Nucleus accumbens (tissue), 56 donors: ENCODE measurements at regions not wholly inside any gene's neighbourhood (a gene's known extent, or its start where the extent isn't known, plus 50 kb on each side); places are given as distances from the start of the nearest gene placed in this dataset.
"Not testable (repeated sequence)": the region's sequence is repeated elsewhere in the genome, so short reads cannot be mapped to it uniquely, and the experiment has no call there.

Experiments
- DNase-seq, 56 donors: peaks; one replicate each; lab custom pipeline; 2025; lab: John Stamatoyannopoulos, UW

DNA sequence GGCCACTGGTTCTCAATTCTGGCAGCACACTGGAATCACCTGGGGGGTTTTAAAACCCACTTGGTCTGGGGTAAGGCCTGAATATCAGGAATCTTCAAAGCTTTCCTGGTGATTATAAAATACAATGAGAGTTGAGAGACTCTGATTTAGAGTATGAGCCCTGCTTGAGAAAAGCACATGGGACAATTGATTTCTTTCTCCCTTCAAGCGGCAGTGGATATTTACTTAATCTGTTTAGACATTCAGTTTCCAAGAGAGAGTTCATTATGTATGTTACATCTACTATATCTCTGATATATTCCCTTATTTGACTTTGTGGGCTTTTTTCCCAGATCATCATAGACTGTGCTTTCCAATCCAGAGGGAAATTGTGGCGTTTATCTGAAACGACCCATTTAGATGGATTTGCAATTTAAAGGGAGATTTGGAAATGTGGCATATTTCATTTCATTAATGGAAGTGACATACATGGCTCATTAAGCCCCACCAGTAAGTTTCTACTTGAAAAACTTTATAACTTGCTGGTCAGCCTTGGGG is 171.2 kb upstream of the PFN2 start:
- DNase-seq = no peak

DNA sequence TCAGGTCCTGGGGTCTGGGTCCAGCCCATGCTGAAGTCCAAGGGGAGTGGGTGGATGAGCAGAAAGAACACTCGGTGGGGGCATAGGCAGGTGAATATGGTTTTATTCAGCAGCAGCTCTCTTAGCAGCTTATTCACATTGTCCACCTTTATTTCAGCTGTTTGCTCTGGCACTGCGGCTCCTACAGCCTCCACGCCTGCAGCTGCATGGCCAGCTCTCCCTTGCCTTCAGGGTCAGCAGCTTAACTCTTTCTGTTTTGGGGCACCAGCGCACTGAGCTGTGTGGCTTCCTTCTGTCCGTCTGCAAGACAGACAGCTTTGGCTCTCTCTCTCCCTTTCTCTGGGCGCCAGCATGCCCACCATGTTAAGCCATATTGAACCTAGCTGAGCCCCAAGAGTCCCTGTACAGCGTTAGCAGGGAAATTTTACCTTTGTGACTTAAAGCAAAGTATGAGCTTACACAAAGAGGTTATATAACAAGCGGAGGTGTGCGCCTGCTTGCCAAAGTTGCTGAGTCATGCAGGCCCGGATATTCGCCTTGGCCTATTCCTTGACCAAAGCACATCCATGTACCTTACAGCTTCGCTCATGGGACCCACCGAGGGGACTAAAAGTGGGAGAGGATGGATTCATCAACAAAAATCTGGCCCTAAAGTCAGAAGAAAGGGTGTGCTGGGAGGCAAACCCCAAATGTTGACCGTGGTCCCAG is 170.1 kb upstream of the PFN2 start:
- no peak for DNase-seq

DNA sequence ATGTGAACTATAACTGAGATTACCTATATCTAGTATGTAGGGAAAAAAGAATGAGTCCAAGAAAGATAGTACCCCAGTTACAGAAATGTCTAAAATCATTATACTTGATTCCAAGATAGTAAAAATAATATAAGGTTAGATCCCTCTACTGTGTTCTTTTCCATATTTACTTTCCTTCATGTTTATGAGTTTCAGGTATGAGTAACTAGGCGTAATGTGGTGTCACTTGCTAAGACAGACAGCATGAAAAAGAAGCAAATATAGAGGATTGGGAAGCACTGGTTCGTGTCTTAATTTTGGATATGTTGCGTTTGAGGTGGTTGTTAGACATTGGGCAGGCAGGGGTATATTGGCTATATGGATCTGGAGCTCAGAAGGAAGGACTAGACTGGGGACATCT is 168.1 kb upstream of the PFN2 start:
- DNase-seq = no peak

DNA sequence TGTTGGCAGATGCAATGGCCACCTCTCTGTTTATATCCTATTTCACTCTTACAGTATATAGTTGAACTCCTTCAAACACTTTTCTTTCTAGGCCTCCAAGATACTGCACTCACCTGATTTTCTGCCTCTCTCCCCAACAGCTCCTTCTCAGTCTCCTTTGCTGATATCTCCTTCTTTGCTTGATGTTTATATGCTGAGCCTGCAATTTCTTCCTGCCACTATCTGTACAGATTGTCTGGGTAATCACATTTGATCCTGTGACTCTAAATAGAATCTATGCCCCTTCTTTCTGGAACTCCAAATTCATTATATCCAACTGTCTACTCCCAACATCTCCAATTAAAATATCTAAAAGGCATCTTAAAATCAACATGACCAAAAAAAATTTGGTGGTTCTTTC is 165.5 kb upstream of the PFN2 start:
- no peak for DNase-seq

DNA sequence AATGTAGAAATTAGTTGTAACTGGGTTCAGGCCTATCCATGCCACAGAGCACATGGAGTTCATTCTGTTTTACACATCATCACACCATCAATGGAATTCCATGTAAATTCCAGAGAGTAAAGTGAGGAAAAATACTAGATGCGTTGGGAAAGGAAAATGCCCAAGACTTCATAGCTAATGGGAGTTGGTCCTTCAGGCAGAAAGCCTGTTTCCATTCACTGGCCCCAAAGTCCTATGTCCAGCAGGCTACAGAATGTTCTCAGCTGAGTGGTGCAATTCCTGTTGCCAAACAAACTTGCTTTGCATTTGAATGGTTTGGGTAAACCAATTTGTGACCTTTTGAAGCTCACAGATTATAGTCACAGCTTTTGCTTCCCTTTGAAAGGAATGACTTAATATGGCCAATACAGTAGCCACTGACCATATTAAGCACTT is 164.6 kb upstream of the PFN2 start:
- peak in 5 of 56 donors; percentile 1 to 10 (median 10) for DNase-seq

DNA sequence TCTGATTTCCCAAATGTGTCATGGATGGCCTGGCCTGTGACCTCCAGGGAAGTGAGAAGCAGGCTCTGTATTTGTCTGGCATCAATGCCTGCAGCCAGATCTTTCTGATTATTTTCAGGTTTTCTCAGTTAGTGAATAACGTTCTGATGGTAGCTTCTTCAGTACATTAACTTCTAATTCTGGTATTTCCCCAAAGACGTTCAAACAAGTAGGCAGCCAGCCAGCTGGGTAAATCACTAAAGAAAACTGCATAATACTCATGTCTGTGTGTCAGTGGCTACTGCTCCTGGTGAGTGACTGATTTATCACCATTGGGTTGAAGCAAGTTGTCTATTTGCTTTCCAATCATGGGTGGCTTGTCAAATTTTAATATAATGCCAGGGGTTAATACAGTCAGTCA is 162.6 kb upstream of the PFN2 start:
- DNase-seq = no peak

DNA sequence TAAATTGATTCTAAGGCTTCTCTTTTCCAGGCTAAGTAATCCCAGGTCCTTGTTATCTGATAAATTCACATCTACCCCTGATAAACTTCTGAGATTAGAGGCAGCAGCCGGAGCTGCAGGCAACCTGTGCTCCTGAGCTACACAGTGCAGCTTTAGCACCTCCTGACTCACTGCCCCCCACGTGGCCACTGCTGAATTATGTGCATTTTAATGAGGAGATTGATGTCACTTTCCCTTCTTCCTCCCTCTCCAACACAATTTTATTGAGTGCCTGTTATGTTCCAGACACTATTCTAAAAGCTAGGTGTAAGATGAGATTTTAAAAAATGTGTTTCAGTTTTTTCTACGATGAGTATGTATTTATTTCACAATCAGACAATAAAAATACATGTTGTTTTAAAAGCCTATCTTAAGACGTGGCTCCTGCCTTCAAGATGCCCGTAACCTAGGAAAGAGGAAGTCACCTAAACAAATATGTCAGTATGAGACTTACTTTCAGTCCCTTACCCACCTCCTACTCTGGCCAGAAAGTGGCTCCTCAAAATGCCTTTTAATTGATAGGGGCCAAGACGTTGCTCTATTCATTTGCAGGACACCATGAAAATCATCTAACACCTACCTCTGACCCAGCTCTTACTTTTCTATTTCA is 161.5 kb upstream of the PFN2 start:
- DNase-seq = no peak

DNA sequence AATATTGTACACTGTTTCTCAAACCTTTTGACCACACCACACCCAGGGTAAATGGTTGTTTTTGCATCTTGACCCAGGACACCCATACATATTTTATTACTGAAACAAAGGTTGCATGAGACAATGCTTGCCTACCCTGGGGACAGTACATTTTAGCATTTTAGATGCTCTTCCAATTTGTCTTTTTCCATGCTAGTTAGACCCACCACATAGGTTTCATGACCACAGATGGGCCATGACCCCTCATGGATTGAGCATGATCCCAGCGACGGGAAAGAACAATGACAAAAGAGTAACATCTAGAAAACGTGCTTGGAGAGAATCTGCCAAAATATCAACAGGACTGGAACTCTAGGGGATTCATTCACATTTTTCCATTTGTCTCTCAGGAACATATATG is 161.0 kb upstream of the PFN2 start:
- DNase-seq = no peak

DNA sequence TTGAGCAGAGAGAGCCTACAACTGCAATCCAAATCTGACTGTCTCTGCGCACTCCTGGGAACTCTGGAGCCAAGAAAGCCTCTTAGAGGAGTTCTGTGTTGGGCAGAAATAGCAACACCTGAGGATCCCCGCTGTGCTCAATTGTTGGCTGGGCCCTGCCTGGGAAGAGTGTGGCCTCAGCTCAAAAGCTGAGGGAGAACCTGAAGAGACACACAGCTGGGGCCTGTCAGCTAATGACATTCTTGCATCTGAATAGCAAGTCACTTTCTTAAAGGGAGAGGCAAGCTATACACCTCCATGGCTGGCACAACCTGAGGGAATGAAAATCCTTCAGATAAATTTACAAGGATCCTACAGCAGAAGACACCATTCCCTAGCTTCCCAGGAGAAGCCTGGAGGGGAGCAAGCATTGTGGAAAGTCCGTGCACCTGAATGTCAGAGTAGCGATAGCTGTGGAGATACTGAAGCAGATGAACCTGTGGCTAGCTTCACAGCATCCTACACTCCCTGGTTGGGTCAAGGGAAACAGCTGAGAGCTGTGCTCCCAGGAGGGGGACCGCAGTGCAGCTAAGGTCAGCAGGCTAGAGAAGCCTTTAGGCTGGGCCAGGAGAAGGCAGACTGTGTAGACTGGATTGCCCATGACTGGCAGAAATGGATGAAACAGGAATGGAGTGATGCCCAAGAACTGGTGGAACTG is 159.9 kb upstream of the PFN2 start:
- DNase-seq = no peak

DNA sequence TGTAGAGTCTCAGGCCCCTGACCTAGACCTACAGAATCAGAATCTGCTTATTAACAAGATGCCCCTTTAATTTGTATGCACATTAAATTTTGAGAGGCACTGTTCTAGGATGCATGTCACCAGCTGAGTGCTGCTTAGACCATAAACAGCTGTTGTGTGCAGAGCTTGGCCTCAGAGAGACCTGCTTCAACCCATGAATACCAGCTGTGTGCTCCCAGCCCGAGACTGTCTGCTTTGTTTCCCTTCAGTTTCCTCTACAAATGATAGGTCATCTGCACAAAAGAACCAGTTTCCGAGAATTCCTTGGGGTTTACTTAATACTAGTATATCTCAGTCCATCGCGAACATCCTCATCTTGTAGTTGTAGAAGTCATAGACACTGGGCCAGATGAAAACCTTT is 158.5 kb upstream of the PFN2 start:
- DNase-seq = no peak

DNA sequence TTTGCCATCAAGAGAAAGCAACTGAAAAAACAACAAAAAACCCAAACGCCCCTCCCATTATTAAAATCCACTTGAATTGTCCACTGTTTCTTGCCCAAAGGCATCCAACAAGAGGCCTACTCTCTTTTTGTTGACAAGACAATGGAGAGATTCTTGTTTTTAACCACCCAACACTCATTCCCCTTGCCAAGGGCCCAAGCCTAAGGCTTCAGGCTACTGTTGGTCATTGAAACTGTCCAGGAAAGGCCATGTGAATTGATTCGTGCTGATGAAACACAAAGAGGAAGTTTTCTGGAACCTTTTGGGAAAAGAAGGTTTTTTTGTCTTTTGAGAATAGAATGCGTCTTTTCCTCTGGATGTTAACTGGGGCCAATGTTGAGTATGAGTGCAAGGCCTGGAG is 157.4 kb upstream of the PFN2 start:
- DNase-seq = peak in 27 of 56 donors; percentile 2 to 55 (median 20)

DNA sequence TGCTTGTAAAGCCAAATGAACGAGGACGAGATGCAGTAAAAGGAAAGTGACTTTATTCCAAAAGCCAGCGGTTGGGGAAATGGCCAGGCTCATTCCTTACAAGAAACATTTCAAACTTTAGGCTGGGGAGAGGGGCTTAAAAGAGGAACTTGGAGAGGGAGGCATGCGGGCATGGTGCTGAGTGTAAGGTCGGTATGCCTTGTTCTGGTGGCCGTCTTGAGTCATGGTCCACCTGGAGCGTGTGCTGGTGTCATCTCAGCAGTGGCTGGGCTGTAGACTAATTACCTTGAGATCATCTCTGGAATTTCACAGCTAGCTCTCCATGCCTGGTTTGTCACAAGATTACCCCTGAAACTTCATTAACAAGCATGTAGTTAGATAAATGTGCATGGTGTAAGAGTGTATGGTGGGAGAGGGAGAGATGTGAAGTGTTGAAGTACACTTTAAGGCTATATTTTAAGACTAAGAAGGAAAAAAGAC is 156.4 kb upstream of the PFN2 start:
- DNase-seq = no peak

DNA sequence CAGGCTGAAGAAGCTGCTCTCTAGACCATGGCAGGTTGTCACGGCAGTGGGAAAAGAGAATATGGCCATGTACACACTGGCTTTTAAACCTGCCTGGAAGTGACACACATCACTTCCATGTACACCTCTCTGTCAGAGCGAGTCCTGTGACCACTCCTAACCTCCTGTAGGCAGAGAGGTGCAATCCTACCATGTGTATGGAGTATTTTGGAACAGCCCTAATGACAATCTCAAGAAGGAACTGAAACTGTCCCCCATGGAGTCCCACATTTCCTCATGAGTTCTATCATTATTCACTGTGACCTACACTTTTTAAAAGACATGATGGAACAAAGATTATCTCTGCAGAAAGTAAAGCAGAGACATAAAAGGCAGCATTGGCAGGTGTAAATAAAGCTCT is 153.4 kb upstream of the PFN2 start:
- DNase-seq = no peak

DNA sequence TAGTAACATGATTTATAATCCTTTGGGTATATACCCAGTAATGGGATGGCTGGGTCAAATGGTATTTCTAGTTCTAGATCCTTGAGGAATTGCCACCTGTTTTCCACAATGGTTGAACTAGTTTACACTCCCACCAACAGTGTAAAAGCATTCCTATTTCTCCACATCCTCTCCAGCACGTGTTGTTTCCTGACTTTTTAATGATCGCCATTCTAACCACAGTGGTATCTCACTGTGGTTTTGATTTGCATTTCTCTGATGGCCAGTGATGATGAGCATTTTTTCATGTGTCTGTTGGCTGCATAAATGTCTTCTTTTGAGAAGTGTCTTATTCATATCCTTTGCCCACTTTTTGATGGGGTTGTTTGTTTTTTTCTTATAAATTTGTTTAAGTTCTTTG is 152.6 kb upstream of the PFN2 start:
- DNase-seq = not testable (repeated sequence)

DNA sequence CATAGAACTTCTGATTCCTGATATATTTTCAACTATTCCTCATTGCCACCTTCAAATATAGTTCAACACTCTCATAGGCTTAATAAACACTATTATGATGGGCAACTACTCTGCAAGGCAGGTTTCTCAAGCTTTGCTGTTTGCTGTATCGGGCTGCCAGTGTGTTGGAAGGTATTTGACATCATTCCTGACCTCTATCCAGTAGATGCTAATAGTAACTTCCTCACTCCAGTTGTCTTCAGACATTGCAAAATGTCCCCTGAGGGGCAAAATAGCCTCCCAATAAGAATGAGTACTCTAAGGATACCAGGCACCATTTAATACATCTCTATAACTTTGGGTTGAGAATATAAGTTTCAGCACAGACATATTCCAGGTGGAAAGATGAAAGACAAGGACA is 147.5 kb upstream of the PFN2 start:
- DNase-seq = no peak

DNA sequence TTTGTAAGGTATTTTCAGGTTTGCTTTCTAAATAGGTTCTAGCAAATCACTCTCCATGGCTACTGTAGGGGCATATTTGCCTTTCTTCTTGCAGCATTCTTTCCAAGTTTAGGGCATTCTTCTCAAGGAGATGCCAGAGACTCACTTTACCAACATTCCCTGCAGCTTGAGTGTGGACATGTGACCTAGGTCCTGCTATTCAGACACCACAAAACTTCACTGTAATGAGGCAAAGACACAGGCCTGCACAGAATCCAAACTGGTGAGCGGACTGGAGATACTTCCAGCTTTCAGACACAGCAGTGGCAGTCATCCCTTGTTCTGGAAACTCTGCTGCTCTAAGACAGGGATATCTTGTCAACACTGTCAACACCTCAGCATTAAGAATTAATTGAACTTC is 146.4 kb upstream of the PFN2 start:
- no peak for DNase-seq

DNA sequence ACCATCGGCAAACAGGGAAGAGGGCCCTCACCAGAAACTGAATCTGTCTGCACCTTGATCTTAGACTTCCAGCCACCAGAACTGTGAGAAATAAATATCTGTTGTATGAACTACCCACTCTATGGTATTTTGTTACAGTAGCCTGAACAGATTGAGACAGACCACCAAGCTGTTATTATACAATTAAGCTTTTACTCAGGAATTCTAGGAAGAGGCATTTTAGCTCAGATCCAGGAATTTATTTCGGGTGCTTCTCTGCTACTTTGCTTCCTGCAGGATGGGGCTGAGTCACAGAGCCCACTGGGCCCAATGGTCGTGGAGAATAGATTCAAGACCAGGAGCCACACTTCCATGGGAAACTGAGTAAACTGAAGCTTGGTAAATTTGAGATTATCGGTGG is 145.5 kb upstream of the PFN2 start:
- no peak for DNase-seq

DNA sequence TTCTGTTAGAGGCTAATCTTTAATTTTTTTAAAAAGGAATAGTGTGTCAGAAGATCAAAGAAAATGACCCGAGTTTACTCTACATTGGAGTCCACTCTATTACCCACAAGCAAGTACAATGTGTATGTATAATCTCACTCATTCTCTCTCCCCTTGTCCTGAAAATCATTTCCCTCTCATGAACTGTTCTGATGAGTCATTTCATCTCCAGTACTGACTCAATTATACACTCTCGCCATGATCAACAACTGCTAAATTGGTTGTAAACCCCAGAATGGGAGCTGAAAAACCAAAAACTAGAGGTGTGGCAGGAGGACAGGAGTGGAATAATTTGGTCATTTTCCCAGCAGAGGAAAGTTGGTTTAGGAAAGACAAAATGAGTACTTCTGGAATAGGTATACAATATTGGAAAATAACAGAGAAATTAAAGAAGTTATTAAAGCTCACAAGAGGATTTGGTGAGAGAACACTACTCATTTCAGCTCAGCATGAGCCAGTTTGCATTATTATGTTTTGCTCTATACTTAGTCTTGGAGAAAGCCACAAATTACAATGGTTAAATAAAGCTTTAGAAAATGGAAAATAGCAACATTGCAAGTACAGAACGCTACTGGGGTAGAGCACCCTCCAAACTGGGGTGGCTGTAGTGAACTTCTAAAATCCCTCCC is 144.3 kb upstream of the PFN2 start:
- DNase-seq = no peak

DNA sequence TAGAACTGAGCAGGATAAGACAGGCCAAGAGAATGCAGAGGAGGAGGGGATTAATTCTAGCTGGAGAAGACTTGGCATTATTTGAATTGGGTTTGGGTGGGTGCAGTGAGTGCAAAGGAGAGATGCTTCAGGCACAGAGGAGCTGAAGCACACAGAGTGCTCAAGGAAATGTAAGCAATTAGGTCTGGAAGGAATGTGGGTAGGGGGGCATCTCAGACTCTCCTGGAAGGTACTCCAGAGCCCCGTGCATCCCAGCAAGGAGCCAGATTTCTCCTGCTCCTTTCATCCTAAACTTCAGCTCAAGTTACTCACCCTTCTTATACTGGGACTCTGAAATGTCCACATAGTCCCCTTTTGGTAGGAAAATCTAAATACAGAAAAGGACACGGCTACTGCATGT is 143.6 kb upstream of the PFN2 start:
- no peak for DNase-seq

DNA sequence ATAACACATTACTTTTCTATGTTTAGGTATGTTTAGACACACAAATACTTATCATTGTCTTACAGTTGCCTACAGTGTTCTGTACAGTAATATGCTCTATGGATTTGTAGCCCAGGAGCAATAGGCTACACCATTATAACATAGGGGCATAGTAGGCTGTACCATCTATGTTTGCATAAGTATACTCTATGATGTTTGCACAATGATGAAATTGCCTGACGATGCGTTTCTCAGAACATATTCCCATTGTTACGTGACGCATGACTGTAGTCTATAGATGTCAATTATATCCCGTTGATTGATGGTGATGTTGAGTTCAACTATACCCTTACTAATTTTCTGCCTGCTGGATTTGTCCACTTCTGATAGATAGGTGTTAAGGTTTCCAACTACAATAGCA is 139.4 kb upstream of the PFN2 start:
- no peak for DNase-seq
